Thyroid gland (tissue), 4 donors: ENCODE measurements at regions not wholly inside any gene's neighbourhood (a gene's known extent, or its start where the extent isn't known, plus 50 kb on each side); places are given as distances from the start of the nearest gene placed in this dataset.
A peak's percentile ranks its signal among the peaks of the same experiment; 100 is the strongest.

Source experiments
- DNase-seq, 2 donors: peaks; one replicate each; pipeline ENCODE4 v3.0.0-alpha.2; 2019
- H3K27ac ChIP-seq, 3 donors: fragments of 200-600 bp; sonication (generic); 1 replicate in 2 of 3; 2 replicates in 1 of 3; pipeline ENCODE4 v1.5.1; 2016 to 2019; ENCODE audit warnings: mild to moderate bottlenecking in 1 of 3, moderate library complexity in 1 of 3
- H3K27me3 ChIP-seq: fragments of 200-600 bp; sonication (generic); one replicate; pipeline ENCODE4 v1.5.1; 2019
- H3K36me3 ChIP-seq, 2 donors: fragments of 200-600 bp; sonication (generic); one replicate each; pipeline ENCODE4 v1.5.1; 2016 to 2019
- H3K4me1 ChIP-seq, 2 donors: fragments of 200-600 bp; sonication (generic); one replicate each; pipeline ENCODE4 v1.5.1; 2017 to 2019
- H3K4me3 ChIP-seq, 3 donors: fragments of 200-600 bp; sonication (generic); replicated peaks in 1 of 3; 1 replicate in 2 of 3; 2 replicates in 1 of 3; pipeline ENCODE4 v1.5.1; 2016; ENCODE audit warnings: mild to moderate bottlenecking in 1 of 3
- H3K9me3 ChIP-seq: fragments of 200-600 bp; sonication (generic); one replicate; pipeline ENCODE4 v1.5.1; 2017
- POLR2A ChIP-seq, 2 donors: fragments of 450-650 bp; IDR thresholded peaks; one replicate each; pipeline ENCODE4 v1.6.1; 2017; ENCODE audit warnings: antibody characterized with exemption in 2 of 2, mild to moderate bottlenecking in 2 of 2, moderate library complexity in 1 of 2
- WGBS, 2 donors: methylation state at CpG; one replicate each; pipeline ENCODE4 v1.1.5; 2017; 5-methylcytosine and 5-hydroxymethylcytosine counted together
- intact Hi-C: fragments of 100-400 bp; cut with DNase I; formaldehyde crosslinking; loops from one replicate; pipeline ENCODE4 v1.15.1; 2023
- TF ChIP-seq, protein P1 (sequence below), 6 experiments: fragments of 200-600 bp in 3 of 6; fragments of 450-650 bp in 3 of 6; sonication (generic) in 3 of 6; IDR thresholded peaks; one replicate each; pipeline ENCODE4 v1.5.1; 2016 to 2019; ENCODE audit warnings: antibody characterized with exemption in 6 of 6, mild to moderate bottlenecking in 2 of 6, inconsistent platforms in 1 of 6, moderate library complexity in 1 of 6

- peak; percentile 87 to 90 for DNase-seq
- Histone ChIP-seq H3K4me3 (no peak overlapping the region), H3K27ac (peak overlapping the region in 1 of 3 donors; percentile 15), H3K27me3 (no peaks in the 10 kb centered on the region), H3K4me1 (peaks cover 3 to 7% of the 10 kb centered on the region in 2 donors), H3K9me3 (no peaks in the 10 kb centered on the region), H3K36me3 (no peaks in the 10 kb centered on the region)
- no peak for TF ChIP-seq POLR2A (IDR thresholded peaks at IDR 0.05)
- TF ChIP-seq, protein P1, sequence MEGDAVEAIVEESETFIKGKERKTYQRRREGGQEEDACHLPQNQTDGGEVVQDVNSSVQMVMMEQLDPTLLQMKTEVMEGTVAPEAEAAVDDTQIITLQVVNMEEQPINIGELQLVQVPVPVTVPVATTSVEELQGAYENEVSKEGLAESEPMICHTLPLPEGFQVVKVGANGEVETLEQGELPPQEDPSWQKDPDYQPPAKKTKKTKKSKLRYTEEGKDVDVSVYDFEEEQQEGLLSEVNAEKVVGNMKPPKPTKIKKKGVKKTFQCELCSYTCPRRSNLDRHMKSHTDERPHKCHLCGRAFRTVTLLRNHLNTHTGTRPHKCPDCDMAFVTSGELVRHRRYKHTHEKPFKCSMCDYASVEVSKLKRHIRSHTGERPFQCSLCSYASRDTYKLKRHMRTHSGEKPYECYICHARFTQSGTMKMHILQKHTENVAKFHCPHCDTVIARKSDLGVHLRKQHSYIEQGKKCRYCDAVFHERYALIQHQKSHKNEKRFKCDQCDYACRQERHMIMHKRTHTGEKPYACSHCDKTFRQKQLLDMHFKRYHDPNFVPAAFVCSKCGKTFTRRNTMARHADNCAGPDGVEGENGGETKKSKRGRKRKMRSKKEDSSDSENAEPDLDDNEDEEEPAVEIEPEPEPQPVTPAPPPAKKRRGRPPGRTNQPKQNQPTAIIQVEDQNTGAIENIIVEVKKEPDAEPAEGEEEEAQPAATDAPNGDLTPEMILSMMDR (IDR thresholded peaks at IDR 0.05), result no peak
- 12 to 26% methylated on average over 3 of the region's 3 CpGs for WGBS, 2 donors
- intact Hi-C loops, result no loop called here
These were observed 664.8 kb upstream of the MMS22L start for GRCh38 chr6:97947841-97948240.

GRCh38 chr6:97958134-97958533 is 675.1 kb upstream of the MMS22L start:
- WGBS, 2 donors, result 90 to 92% methylated on average over 8 of the region's 8 CpGs
- Histone ChIP-seq H3K36me3 (no peaks in the 10 kb centered on the region), H3K27ac (no peak overlapping the region), H3K4me1 (no peaks in the 10 kb centered on the region), H3K27me3 (no peaks in the 10 kb centered on the region), H3K9me3 (no peaks in the 10 kb centered on the region), H3K4me3 (no peak overlapping the region)
- DNase-seq, result no peak
- TF ChIP-seq POLR2A (IDR thresholded peaks at IDR 0.05), result no peak
- TF ChIP-seq, protein P1 (IDR thresholded peaks at IDR 0.05), result no peak
- intact Hi-C loops, result no loop called here

- no peaks in the 10 kb centered on the region for H3K9me3 ChIP-seq
- no peak for TF ChIP-seq POLR2A (IDR thresholded peaks at IDR 0.05)
- TF ChIP-seq, protein P1 (IDR thresholded peaks at IDR 0.05), result no peak
- no peak overlapping the region for H3K27ac ChIP-seq
- H3K4me3 ChIP-seq, result no peak overlapping the region
- H3K36me3 ChIP-seq, result no peaks in the 10 kb centered on the region
- no peaks in the 10 kb centered on the region for H3K4me1 ChIP-seq
- WGBS, 2 donors, result 74 to 85% methylated on average over 3 of the region's 3 CpGs
- intact Hi-C loops, result no loop called here
- H3K27me3 ChIP-seq, result no peaks in the 10 kb centered on the region
- no peak for DNase-seq
These were observed 680.2 kb upstream of the MMS22L start for GRCh38 chr6:97963193-97963592.

DNA sequence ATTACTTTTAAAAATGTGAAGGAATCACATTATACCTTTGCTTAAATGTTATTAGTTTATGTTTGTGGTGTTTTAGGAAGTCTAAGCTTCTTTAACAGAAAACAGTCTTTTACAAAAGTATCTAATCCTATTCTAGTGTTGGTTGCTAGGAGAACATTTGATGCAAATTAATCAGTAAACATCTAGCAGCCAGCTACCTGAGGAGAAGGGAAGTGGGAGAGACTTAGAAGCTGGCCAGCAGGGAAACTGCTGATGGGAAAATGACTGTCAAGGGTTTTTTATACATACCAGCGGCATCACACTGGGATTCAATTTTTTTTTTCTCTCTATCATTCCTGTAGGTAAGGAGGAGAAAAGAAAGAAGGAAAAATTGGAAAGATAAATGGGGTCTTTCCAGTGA is 686.0 kb upstream of the MMS22L start:
- Histone ChIP-seq H3K27me3 (no peaks in the 10 kb centered on the region), H3K27ac (no peak overlapping the region), H3K4me3 (no peak overlapping the region), H3K9me3 (no peaks in the 10 kb centered on the region), H3K4me1 (no peaks in the 10 kb centered on the region), H3K36me3 (no peaks in the 10 kb centered on the region)
- TF ChIP-seq POLR2A (IDR thresholded peaks at IDR 0.05), result no peak
- TF ChIP-seq, protein P1 (IDR thresholded peaks at IDR 0.05), result no peak
- 80 to 86% methylated on average over 1 of the region's 1 CpG for WGBS, 2 donors
- intact Hi-C loops, result no loop called here
- DNase-seq, result no peak

DNA sequence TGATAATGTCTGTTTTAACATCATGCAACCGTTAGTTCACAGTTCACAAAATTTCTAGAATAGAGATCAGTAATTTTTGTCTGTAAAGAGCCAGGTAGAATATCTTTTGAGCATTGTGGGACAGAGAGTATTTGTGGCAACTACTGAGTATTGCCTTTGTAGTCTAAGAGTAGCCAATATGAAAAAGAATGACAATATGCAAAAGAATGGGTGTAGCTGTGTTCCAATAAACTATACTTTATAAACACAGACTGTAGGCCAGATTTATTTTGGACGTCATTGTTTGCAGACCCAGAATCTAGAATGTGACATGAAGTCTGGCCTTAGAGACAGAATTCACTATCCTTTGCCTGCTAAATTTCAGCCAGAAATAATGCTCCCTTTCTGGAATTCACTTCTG is 694.1 kb upstream of the MMS22L start:
- Histone ChIP-seq H3K36me3 (no peaks in the 10 kb centered on the region), H3K9me3 (no peaks in the 10 kb centered on the region), H3K27ac (peak overlapping the region in 2 of 3 donors; percentile 45 to 51), H3K27me3 (no peaks in the 10 kb centered on the region), H3K4me3 (no peak overlapping the region), H3K4me1 (peaks cover 15 to 27% of the 10 kb centered on the region in 2 donors)
- TF ChIP-seq, protein P1 (IDR thresholded peaks at IDR 0.05), result no peak
- no peak for TF ChIP-seq POLR2A (IDR thresholded peaks at IDR 0.05)
- 48 to 49% methylated on average over 2 of the region's 2 CpGs for WGBS, 2 donors
- DNase-seq, result no peak
- intact Hi-C loops, result no loop called here
